GM23338 (cell line): ENCODE measurements at regions not wholly inside any gene's neighbourhood (a gene's known extent, or its start where the extent isn't known, plus 50 kb on each side); places are given as distances from the start of the nearest gene placed in this dataset.

Source experiments
- ATAC-seq: fragments of 200-7000 bp; cut with Tn5 transposase; 3 replicates; pipeline ENCODE4 v1.9.1; 2020
- DNase-seq: peaks from one replicate; pipeline ENCODE4 v3.0.0-alpha.2; 2015; ENCODE audit warnings: low spot score
- H2AFZ ChIP-seq: fragments of 200-600 bp; sonication (generic); 2 replicates; pipeline ENCODE4 v1.8.0; 2016; ENCODE audit warnings: antibody characterized with exemption, mild to moderate bottlenecking, moderate library complexity
- H3F3A ChIP-seq: fragments of 200-600 bp; sonication (generic); replicated peaks from 2 replicates; pipeline ENCODE4 v1.8.0; 2017; ENCODE audit warnings: antibody characterized with exemption, mixed run types, low read depth
- H3K27ac ChIP-seq: fragments of 200-600 bp; sonication (generic); 2 replicates; pipeline ENCODE4 v1.6.1; 2016; ENCODE audit warnings: low read depth
- H3K27me3 ChIP-seq: fragments of 200-600 bp; sonication (generic); 2 replicates; pipeline ENCODE4 v1.8.0; 2016; ENCODE audit warnings: mild to moderate bottlenecking, mixed run types, moderate library complexity; ENCODE audit not compliant: insufficient read depth
- H3K36me3 ChIP-seq: fragments of 200-600 bp; sonication (generic); 2 replicates; pipeline ENCODE4 v1.8.0; 2016; ENCODE audit warnings: mild to moderate bottlenecking; ENCODE audit not compliant: insufficient read depth
- H3K4me1 ChIP-seq: fragments of 200-600 bp; sonication (generic); 2 replicates; pipeline ENCODE4 v1.8.0; 2016; ENCODE audit warnings: mild to moderate bottlenecking, moderate library complexity; ENCODE audit not compliant: insufficient read depth
- H3K4me2 ChIP-seq: fragments of 200-600 bp; sonication (generic); 2 replicates; pipeline ENCODE4 v1.7.1; 2017; ENCODE audit warnings: mixed run types
- H3K4me3 ChIP-seq: fragments of 200-600 bp; sonication (generic); 2 replicates; pipeline ENCODE4 v1.6.1; 2016; ENCODE audit warnings: mixed run types
- H3K79me2 ChIP-seq: fragments of 200-600 bp; sonication (generic); replicated peaks from 2 replicates; pipeline ENCODE4 v1.8.0; 2017; ENCODE audit warnings: mild to moderate bottlenecking; ENCODE audit not compliant: insufficient read depth
- H3K9me2 ChIP-seq: fragments of 200-600 bp; sonication (generic); 2 replicates; pipeline ENCODE4 v1.8.0; 2017; ENCODE audit not compliant: insufficient read depth
- H4K20me1 ChIP-seq: fragments of 200-600 bp; sonication (generic); replicated peaks from 2 replicates; pipeline ENCODE4 v1.8.0; 2017; ENCODE audit warnings: mild to moderate bottlenecking; ENCODE audit not compliant: insufficient read depth
- H3K27ac Mint-ChIP-seq: 2 replicates; pipeline ENCODE4 v1.8.0; 2020; ENCODE audit warnings: inconsistent platforms, mild to moderate bottlenecking, moderate library complexity, mixed read lengths
- H3K27me3 Mint-ChIP-seq: 3 replicates; pipeline ENCODE4 v1.8.0; 2022; ENCODE audit warnings: low read depth, mild to moderate bottlenecking, moderate library complexity, mixed read lengths, inconsistent platforms; ENCODE audit not compliant: insufficient read depth, poor library complexity
- H3K36me3 Mint-ChIP-seq: 3 replicates; pipeline ENCODE4 v1.8.0; 2021; ENCODE audit warnings: low read depth, mild to moderate bottlenecking, inconsistent platforms, moderate library complexity, mixed read lengths
- H3K4me1 Mint-ChIP-seq: 3 replicates; pipeline ENCODE4 v1.8.0; 2020; ENCODE audit warnings: mild to moderate bottlenecking, inconsistent platforms, mixed read lengths
- H3K4me3 Mint-ChIP-seq: 3 replicates; pipeline ENCODE4 v1.8.0; 2021; ENCODE audit warnings: moderate library complexity, mild to moderate bottlenecking, inconsistent platforms, mixed read lengths
- H3K9me3 Mint-ChIP-seq: 3 replicates; pipeline ENCODE4 v1.8.0; 2020; ENCODE audit warnings: moderate library complexity, mild to moderate bottlenecking, inconsistent platforms, mixed read lengths
- CREB1 ChIP-seq: fragments of 250-450 bp; sonication (Bioruptor Pico); IDR thresholded peaks from 2 replicates; pipeline ENCODE4 v1.5.0; 2020; ENCODE audit warnings: low read depth, mild to moderate bottlenecking, moderate library complexity
- CTCF ChIP-seq, 2 experiments: fragments of 200-600 bp in 1 of 2; sonication (generic) in 1 of 2; conservative IDR thresholded peaks; 2 replicates each; pipeline versions ENCODE4 v1.5.1 to v1.6.1; 2016 to 2017; ENCODE audit warnings: antibody characterized with exemption in 2 of 2, low read depth in 2 of 2, mild to moderate bottlenecking in 2 of 2, moderate library complexity in 1 of 2
- ETS1 ChIP-seq: IDR thresholded peaks from 2 replicates; pipeline ENCODE4 v1.6.1; 2016; ENCODE audit warnings: antibody characterized with exemption
- EZH2 ChIP-seq: fragments of 200-600 bp; sonication (generic); IDR thresholded peaks from one replicate; pipeline ENCODE4 v1.8.0; 2017; ENCODE audit warnings: antibody characterized with exemption, mild to moderate bottlenecking, low read depth; ENCODE audit not compliant: unreplicated experiment
- EZH2phosphoT487 ChIP-seq: fragments of 200-600 bp; sonication (generic); IDR thresholded peaks from one replicate; pipeline ENCODE4 v1.8.1; 2018; ENCODE audit warnings: antibody characterized with exemption; ENCODE audit not compliant: unreplicated experiment
- JUNB ChIP-seq: IDR thresholded peaks from one replicate; pipeline ENCODE4 v1.6.1; 2016; ENCODE audit warnings: antibody characterized with exemption; ENCODE audit not compliant: unreplicated experiment
- NANOG ChIP-seq: IDR thresholded peaks from 2 replicates; pipeline ENCODE4 v1.6.1; 2016; ENCODE audit warnings: antibody characterized with exemption, borderline replicate concordance
- POLR2AphosphoS5 ChIP-seq: IDR thresholded peaks from 2 replicates; pipeline ENCODE4 v1.6.1; 2016; ENCODE audit warnings: antibody characterized with exemption, low read depth
- REST ChIP-seq: IDR thresholded peaks from one replicate; pipeline ENCODE4 v1.6.1; 2018; ENCODE audit warnings: antibody characterized with exemption; ENCODE audit not compliant: unreplicated experiment
- STAT1 ChIP-seq: IDR thresholded peaks from one replicate; pipeline ENCODE4 v1.6.1; 2016; ENCODE audit warnings: antibody characterized with exemption; ENCODE audit not compliant: unreplicated experiment
- ZNF114 ChIP-seq: fragments of 250-450 bp; sonication (Bioruptor Pico); IDR thresholded peaks from 2 replicates; pipeline ENCODE4 v1.5.0; 2020; ENCODE audit warnings: mild to moderate bottlenecking, moderate library complexity
- ZNF331 ChIP-seq: fragments of 250-450 bp; sonication (Bioruptor Pico); IDR thresholded peaks from 2 replicates; pipeline ENCODE4 v1.5.0; 2020; ENCODE audit warnings: low read depth, mild to moderate bottlenecking, moderate library complexity

- no peak overlapping the region for H3K27ac Mint-ChIP-seq
- H3K4me3 Mint-ChIP-seq = no peak overlapping the region
- Histone ChIP-seq H3K4me3 (no peak overlapping the region), H2AFZ (no peak overlapping the region), H3F3A (no peaks in the 10 kb centered on the region), H3K27me3 (no peaks in the 10 kb centered on the region), H3K27ac (no peak overlapping the region), H4K20me1 (no peaks in the 10 kb centered on the region), H3K4me2 (no peak overlapping the region), H3K79me2 (no peaks in the 10 kb centered on the region), H3K36me3 (no peaks in the 10 kb centered on the region), H3K9me2 (no peaks in the 10 kb centered on the region), H3K4me1 (0 out of 2 replicates have a peak, but pooled peaks cover 1% of the 10 kb centered on the region)
- H3K4me1 Mint-ChIP-seq = no peaks in the 10 kb centered on the region
- no peaks in the 10 kb centered on the region for H3K36me3 Mint-ChIP-seq
- ATAC-seq (no peak), DNase-seq (no peak)
- no peaks in the 10 kb centered on the region for H3K27me3 Mint-ChIP-seq
- peaks cover 66% of the 10 kb centered on the region for H3K9me3 Mint-ChIP-seq
- TF ChIP-seq JUNB = no peak
- TF ChIP-seq CTCF (conservative IDR thresholded peaks at IDR 0.05; ENCODE audit: low read depth in 2 of 2) = no peak
- TF ChIP-seq EZH2phosphoT487 = no peak
- no peak for TF ChIP-seq REST
- TF ChIP-seq NANOG = no peak
- TF ChIP-seq STAT1 = no peak
- TF ChIP-seq ETS1 = no peak
- no peak for TF ChIP-seq POLR2AphosphoS5
- TF ChIP-seq CREB1 (CRISPR knock-in tag) = no peak
Observed at GRCh38 chr4:45119376-45119775, 393.0 kb upstream of the GNPDA2 start.

- H3K4me2 ChIP-seq = no peak overlapping the region
- H3K4me1 ChIP-seq = no peaks in the 10 kb centered on the region
- DNase-seq = no peak
- no peaks in the 10 kb centered on the region for H4K20me1 ChIP-seq
- no peak overlapping the region for H3K27ac ChIP-seq
- H3F3A ChIP-seq = no peaks in the 10 kb centered on the region
- ATAC-seq = no peak
- H3K27ac Mint-ChIP-seq = no peak overlapping the region
- H3K9me2 ChIP-seq = no peaks in the 10 kb centered on the region
- no peak overlapping the region for H2AFZ ChIP-seq
- peaks cover 70% of the 10 kb centered on the region for H3K9me3 Mint-ChIP-seq
- no peaks in the 10 kb centered on the region for H3K36me3 ChIP-seq
- H3K36me3 Mint-ChIP-seq = peaks cover under 1% of the 10 kb centered on the region; the same call in 2 of the 3 replicates
- H3K27me3 ChIP-seq = no peaks in the 10 kb centered on the region
- H3K79me2 ChIP-seq = no peaks in the 10 kb centered on the region
- H3K4me3 Mint-ChIP-seq = no peak overlapping the region
- H3K4me3 ChIP-seq = no peak overlapping the region
- no peaks in the 10 kb centered on the region for H3K27me3 Mint-ChIP-seq
- no peaks in the 10 kb centered on the region; the same call in 2 of the 3 replicates for H3K4me1 Mint-ChIP-seq
- TF ChIP-seq ETS1 (no peak), ZNF114 (CRISPR knock-in tag) (no peak), EZH2 (no peak), JUNB (no peak), CREB1 (CRISPR knock-in tag) (no peak), EZH2phosphoT487 (no peak), STAT1 (no peak), REST (no peak), NANOG (no peak), ZNF331 (no peak), POLR2AphosphoS5 (no peak)
Observed at GRCh38 chr4:45102716-45103115, 376.4 kb upstream of the GNPDA2 start.
